GM18868 (cell line): ENCODE measurements at regions not wholly inside any gene's neighbourhood (a gene's known extent, or its start where the extent isn't known, plus 50 kb on each side); places are given as distances from the start of the nearest gene placed in this dataset.
A peak's percentile ranks its signal among the peaks of the same experiment; 100 is the strongest.
"Not testable (repeated sequence)": the region's sequence is repeated elsewhere in the genome, so short reads cannot be mapped to it uniquely, and the experiment has no call there.

Source experiments
- ATAC-seq: cut with Tn5 transposase; IDR thresholded peaks from one replicate; pipeline ENCODE4 v1.9.1; 2021; ENCODE audit warnings: mild to moderate bottlenecking, moderate library complexity; ENCODE audit not compliant: unreplicated experiment

- ATAC-seq = peak; percentile 52
Observed at GRCh38 chr1:229139331-229140118, 131.4 kb upstream of the RAB4A start.

- no peak for ATAC-seq
Observed at GRCh38 chr1:229140119-229140396, 130.9 kb upstream of the RAB4A start.

GRCh38 chr1:229141271-229141670, 129.6 kb upstream of the RAB4A start:
- no peak for ATAC-seq

GRCh38 chr1:229141689-229142377, 129.1 kb upstream of the RAB4A start:
- no peak for ATAC-seq

GRCh38 chr1:229142471-229142870, 128.4 kb upstream of the RAB4A start:
- ATAC-seq = no peak

GRCh38 chr1:229146647-229147046, 124.3 kb upstream of the RAB4A start:
- no peak for ATAC-seq

GRCh38 chr1:229147072-229147471, 123.8 kb upstream of the RAB4A start:
- no peak for ATAC-seq

GRCh38 chr1:229148041-229148671, 122.8 kb upstream of the RAB4A start:
- ATAC-seq = no peak

GRCh38 chr1:229148743-229149142, 122.2 kb upstream of the RAB4A start:
- no peak for ATAC-seq

- no peak for ATAC-seq
Observed at GRCh38 chr1:229149435-229149834, 121.5 kb upstream of the RAB4A start.

GRCh38 chr1:229150518-229150917, 120.4 kb upstream of the RAB4A start:
- no peak for ATAC-seq

GRCh38 chr1:229151412-229151811, 119.5 kb upstream of the RAB4A start:
- ATAC-seq = not testable (repeated sequence)

- no peak for ATAC-seq
Observed at GRCh38 chr1:229152311-229152710, 118.6 kb upstream of the RAB4A start.

GRCh38 chr1:229153955-229154548, 116.9 kb upstream of the RAB4A start:
- no peak for ATAC-seq

- ATAC-seq = no peak
Observed at GRCh38 chr1:229154811-229155210, 116.1 kb upstream of the RAB4A start.

GRCh38 chr1:229155472-229155871, 115.4 kb upstream of the RAB4A start:
- ATAC-seq = peak; percentile 55

- ATAC-seq = no peak
Observed at GRCh38 chr1:229156872-229157271, 114.0 kb upstream of the RAB4A start.

- no peak for ATAC-seq
Observed at GRCh38 chr1:229157480-229157879, 113.4 kb upstream of the RAB4A start.

GRCh38 chr1:229158341-229158921, 112.5 kb upstream of the RAB4A start:
- ATAC-seq = no peak

- ATAC-seq = no peak
Observed at GRCh38 chr1:229158927-229159326, 112.0 kb upstream of the RAB4A start.
